ENCODE measurements at regions not wholly inside any gene's neighbourhood (a gene's known extent, or its start where the extent isn't known, plus 50 kb on each side); places are given as distances from the start of the nearest gene placed in this dataset.

GRCh38 chr1:233516732-233517131, 97.2 kb upstream of the KCNK1 start:
- peaks cover 8% of the 10 kb centered on the region; the same call in 1 of the 2 replicates for H3K4me1 ChIP-seq (ENCODE audit: low read length)
- H3K4me2 ChIP-seq (ENCODE audit: low read length), result no peak overlapping the region
- TF ChIP-seq EZH2phosphoT487 (IDR thresholded peaks at IDR 0.05; ENCODE audit: low read depth), result no peak
- TF ChIP-seq, protein P1, sequence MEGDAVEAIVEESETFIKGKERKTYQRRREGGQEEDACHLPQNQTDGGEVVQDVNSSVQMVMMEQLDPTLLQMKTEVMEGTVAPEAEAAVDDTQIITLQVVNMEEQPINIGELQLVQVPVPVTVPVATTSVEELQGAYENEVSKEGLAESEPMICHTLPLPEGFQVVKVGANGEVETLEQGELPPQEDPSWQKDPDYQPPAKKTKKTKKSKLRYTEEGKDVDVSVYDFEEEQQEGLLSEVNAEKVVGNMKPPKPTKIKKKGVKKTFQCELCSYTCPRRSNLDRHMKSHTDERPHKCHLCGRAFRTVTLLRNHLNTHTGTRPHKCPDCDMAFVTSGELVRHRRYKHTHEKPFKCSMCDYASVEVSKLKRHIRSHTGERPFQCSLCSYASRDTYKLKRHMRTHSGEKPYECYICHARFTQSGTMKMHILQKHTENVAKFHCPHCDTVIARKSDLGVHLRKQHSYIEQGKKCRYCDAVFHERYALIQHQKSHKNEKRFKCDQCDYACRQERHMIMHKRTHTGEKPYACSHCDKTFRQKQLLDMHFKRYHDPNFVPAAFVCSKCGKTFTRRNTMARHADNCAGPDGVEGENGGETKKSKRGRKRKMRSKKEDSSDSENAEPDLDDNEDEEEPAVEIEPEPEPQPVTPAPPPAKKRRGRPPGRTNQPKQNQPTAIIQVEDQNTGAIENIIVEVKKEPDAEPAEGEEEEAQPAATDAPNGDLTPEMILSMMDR (IDR thresholded peaks at IDR 0.05; ENCODE audit: low read depth, low read length), result no peak
- H3K27ac ChIP-seq (ENCODE audit: low read length), result no peak overlapping the region
- no peaks in the 10 kb centered on the region for H3K27me3 ChIP-seq (ENCODE audit: low read depth, low read length)
- no peak overlapping the region for H2AFZ ChIP-seq (ENCODE audit: low read depth, low read length)
- no peak overlapping the region for H3K4me3 ChIP-seq (ENCODE audit: low read length)
- no peaks in the 10 kb centered on the region for H3K79me2 ChIP-seq (ENCODE audit: low read length)
- no peak overlapping the region for H3K9ac ChIP-seq (ENCODE audit: low read length)
- H3K36me3 ChIP-seq (replicated peaks; ENCODE audit: low read depth, low read length), result no peaks in the 10 kb centered on the region
- no peaks in the 10 kb centered on the region for H4K20me1 ChIP-seq (ENCODE audit: insufficient read depth, low read length)
- H3K9me3 ChIP-seq (ENCODE audit: insufficient read depth, low read length), result no peaks in the 10 kb centered on the region

GRCh38 chr1:233518344-233518743, 95.6 kb upstream of the KCNK1 start:
- no peak overlapping the region for H3K9ac ChIP-seq (ENCODE audit: low read length)
- H3K27ac ChIP-seq (ENCODE audit: low read length), result no peak overlapping the region
- peak overlapping the region; percentile 43 for H2AFZ ChIP-seq (ENCODE audit: low read depth, low read length)
- H3K4me1 ChIP-seq (ENCODE audit: low read length), result peaks cover 5% of the 10 kb centered on the region; the same call in 1 of the 2 replicates
- no peaks in the 10 kb centered on the region for H3K9me3 ChIP-seq (ENCODE audit: insufficient read depth, low read length)
- peak overlapping the region; percentile 6; the same call in 1 of the 2 replicates for H3K4me2 ChIP-seq (ENCODE audit: low read length)
- no peaks in the 10 kb centered on the region for H4K20me1 ChIP-seq (ENCODE audit: insufficient read depth, low read length)
- H3K27me3 ChIP-seq (ENCODE audit: low read depth, low read length), result no peaks in the 10 kb centered on the region
- no peaks in the 10 kb centered on the region for H3K36me3 ChIP-seq (replicated peaks; ENCODE audit: low read depth, low read length)
- H3K4me3 ChIP-seq (ENCODE audit: low read length), result no peak overlapping the region
- no peaks in the 10 kb centered on the region for H3K79me2 ChIP-seq (ENCODE audit: low read length)
- TF ChIP-seq, protein P1 (IDR thresholded peaks at IDR 0.05; ENCODE audit: low read depth, low read length), result peak; percentile 90
- no peak for TF ChIP-seq EZH2phosphoT487 (IDR thresholded peaks at IDR 0.05; ENCODE audit: low read depth)

- Histone ChIP-seq H3K79me2 (ENCODE audit: low read length) (no peaks in the 10 kb centered on the region), H4K20me1 (ENCODE audit: insufficient read depth, low read length) (no peaks in the 10 kb centered on the region), H3K4me2 (ENCODE audit: low read length) (no peak overlapping the region), H3K36me3 (replicated peaks; ENCODE audit: low read depth, low read length) (no peaks in the 10 kb centered on the region), H3K4me1 (ENCODE audit: low read length) (peaks cover 5% of the 10 kb centered on the region; the same call in 1 of the 2 replicates), H3K9ac (ENCODE audit: low read length) (no peak overlapping the region), H2AFZ (ENCODE audit: low read depth, low read length) (no peak overlapping the region), H3K27ac (ENCODE audit: low read length) (no peak overlapping the region), H3K4me3 (ENCODE audit: low read length) (no peak overlapping the region), H3K9me3 (ENCODE audit: insufficient read depth, low read length) (no peaks in the 10 kb centered on the region), H3K27me3 (ENCODE audit: low read depth, low read length) (0 out of 2 replicates have a peak, but pooled peaks cover 3% of the 10 kb centered on the region)
- TF ChIP-seq EZH2phosphoT487 (IDR thresholded peaks at IDR 0.05; ENCODE audit: low read depth), result no peak
- TF ChIP-seq, protein P1 (IDR thresholded peaks at IDR 0.05; ENCODE audit: low read depth, low read length), result no peak
Observed at GRCh38 chr1:233520261-233521191, 93.4 kb upstream of the KCNK1 start.

GRCh38 chr1:233523047-233523446, 90.9 kb upstream of the KCNK1 start:
- TF ChIP-seq, protein P1 (IDR thresholded peaks at IDR 0.05; ENCODE audit: low read depth, low read length), result no peak
- no peak for TF ChIP-seq EZH2phosphoT487 (IDR thresholded peaks at IDR 0.05; ENCODE audit: low read depth)

More at GRCh38 chr1:233523047-233523446, 90.9 kb upstream of the KCNK1 start:
- H3K4me2 ChIP-seq (ENCODE audit: low read length), result no peak overlapping the region
- no peaks in the 10 kb centered on the region for H3K36me3 ChIP-seq (replicated peaks; ENCODE audit: low read depth, low read length)
- H3K27ac ChIP-seq (ENCODE audit: low read length), result no peak overlapping the region
- H3K79me2 ChIP-seq (ENCODE audit: low read length), result no peaks in the 10 kb centered on the region
- no peak overlapping the region for H2AFZ ChIP-seq (ENCODE audit: low read depth, low read length)
- no peaks in the 10 kb centered on the region for H4K20me1 ChIP-seq (ENCODE audit: insufficient read depth, low read length)
- peaks cover 5% of the 10 kb centered on the region; the same call in 1 of the 2 replicates for H3K4me1 ChIP-seq (ENCODE audit: low read length)
- H3K4me3 ChIP-seq (ENCODE audit: low read length), result no peak overlapping the region
- no peak overlapping the region for H3K9ac ChIP-seq (ENCODE audit: low read length)
- 0 out of 2 replicates have a peak, but pooled peaks cover 3% of the 10 kb centered on the region for H3K27me3 ChIP-seq (ENCODE audit: low read depth, low read length)
- H3K9me3 ChIP-seq (ENCODE audit: insufficient read depth, low read length), result no peaks in the 10 kb centered on the region

All from OCI-LY3 (cell line).